HG03558 (cell line): ENCODE measurements at regions not wholly inside any gene's neighbourhood (a gene's known extent, or its start where the extent isn't known, plus 50 kb on each side); places are given as distances from the start of the nearest gene placed in this dataset.
A peak's percentile ranks its signal among the peaks of the same experiment; 100 is the strongest.

ENCODE experiments used
- ATAC-seq: cut with Tn5 transposase; IDR thresholded peaks from one replicate; pipeline ENCODE4 v1.9.1; 2021; ENCODE audit warnings: moderate number of reproducible peaks; ENCODE audit not compliant: unreplicated experiment; ENCODE audit errors: extremely low read depth

DNA sequence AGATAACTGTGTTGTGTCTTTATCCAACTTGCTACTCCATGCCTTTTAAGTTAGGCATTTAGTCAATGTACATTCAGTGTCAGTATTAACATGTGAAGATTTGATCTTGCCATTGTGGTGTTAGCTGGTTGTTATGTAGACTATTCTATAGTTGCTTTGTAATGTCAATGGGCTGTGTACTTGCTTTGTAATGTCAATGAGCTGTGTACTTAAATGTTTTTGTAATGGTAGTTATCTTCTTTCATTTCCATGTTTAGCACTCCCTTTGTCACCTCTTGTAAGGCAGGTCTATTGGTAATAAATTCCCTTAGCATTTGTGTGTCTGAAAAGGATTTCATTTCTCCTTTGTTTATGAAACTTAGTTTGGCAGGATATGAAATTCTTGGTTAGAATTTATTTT, 53.4 kb downstream of the MC4R start:
- no peak for ATAC-seq

DNA sequence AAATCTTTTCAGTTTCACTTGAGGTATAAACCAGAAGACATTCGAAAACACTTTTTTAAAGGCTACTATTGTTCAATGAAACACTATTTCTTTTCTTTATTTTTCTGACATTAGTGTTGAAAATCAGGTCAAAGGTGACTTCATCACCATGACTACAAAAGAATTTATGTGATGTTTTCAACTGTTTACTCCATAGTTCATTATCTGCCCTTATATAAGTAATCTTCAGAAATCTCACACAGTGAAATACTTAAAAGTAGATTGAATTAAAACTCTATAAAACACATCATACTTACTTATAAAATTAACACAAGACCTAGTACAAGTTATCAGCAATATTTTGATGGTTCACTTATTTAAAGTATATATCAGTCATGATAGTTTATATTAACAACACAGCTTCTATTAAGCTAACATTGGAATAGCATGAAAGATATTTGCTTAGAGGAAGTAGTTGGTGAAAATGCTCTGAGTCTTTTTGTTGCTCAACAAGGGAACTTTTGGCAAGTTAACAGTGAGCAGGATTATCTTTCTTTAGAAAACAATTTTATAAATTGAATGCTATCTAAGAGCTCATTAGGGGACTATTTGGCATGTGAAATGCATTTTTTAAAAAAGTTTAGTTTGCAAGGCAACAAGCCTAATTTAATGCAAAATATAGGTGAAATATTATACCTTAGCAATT, 60.8 kb downstream of the MC4R start:
- no peak for ATAC-seq

DNA sequence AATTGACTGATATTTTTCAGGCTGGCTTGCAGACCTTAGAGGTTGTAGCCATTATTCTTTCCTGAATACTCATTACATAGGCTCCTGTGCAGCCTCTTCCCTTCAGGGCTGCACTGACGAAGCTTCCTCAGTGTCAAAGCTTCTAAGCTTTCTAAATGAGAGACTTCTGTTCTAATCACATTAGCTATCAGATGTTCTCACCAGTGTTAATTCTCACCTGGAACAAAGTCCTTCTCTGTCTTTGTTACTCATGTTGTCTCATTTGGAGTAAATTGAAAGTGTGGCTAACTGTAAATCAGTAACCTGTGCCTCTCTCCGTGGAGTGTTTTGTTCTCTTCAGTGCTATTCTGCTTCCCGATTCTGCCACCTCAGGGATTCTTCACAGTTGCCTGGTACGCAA, 76.9 kb downstream of the MC4R start:
- no peak for ATAC-seq

DNA sequence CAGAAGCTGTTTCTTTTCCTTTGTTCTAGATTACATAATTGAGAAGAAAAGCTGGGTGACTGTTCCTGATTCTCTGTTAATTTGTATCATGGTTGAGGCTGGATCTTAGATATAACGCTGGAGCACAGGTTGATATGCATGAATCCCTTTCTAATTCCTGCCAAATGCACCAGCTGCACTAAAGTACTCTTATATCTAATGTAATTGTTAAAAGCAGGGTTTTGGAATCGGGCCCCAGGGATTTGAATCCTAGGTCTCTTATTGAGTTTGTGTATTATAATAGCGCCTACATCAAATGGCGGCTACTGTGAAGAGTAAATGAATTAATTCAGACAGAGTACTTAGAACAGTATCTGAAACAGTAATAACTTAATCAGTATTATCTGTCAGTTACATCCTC, 80.4 kb downstream of the MC4R start:
- ATAC-seq, result no peak

DNA sequence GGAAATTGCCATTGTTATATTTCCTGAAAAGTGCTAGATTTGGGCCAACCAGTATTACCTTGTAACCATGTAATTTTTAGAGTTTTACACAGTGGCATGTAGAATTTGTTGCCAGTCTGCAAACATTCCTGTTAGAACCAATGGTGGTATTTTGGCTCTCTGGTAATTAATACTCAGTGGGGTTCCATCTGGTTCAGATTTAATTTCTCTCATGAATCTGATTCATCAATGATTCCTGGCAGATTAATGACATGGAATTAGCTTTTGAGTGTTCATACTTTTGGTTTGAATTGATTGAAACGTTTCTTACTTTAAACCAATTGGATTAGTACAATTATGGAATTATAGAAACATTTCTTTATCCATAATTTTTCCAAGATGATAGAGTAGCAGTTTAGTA, 93.2 kb downstream of the MC4R start:
- ATAC-seq, result no peak

DNA sequence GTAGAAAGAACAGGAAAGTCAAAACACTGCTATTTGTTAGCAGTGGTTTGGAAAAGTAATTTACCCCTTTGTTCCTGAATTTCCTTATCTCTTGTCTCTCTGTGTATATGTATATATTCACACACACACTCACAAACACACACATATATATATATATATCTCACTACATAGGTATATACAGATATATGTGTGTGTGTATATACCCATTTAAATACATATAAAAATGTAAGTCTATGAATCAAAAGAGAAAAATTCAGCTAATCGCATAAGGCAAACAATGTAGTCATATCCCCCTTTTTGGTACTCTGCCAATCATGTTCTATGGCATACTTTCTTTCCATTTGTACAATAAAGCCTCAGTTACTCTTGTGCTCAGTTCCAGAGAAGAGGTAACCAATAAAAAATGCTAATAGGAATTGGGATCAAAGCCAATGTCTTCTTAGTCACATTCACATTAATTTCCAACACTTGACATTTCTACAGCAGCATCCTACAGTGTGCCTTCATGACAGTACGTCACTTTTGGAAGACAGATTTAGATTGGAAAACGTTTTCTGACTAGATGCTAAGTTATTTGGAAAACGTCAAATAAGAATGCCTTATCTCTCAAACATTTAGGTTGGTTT, 94.6 kb downstream of the MC4R start:
- no peak for ATAC-seq

DNA sequence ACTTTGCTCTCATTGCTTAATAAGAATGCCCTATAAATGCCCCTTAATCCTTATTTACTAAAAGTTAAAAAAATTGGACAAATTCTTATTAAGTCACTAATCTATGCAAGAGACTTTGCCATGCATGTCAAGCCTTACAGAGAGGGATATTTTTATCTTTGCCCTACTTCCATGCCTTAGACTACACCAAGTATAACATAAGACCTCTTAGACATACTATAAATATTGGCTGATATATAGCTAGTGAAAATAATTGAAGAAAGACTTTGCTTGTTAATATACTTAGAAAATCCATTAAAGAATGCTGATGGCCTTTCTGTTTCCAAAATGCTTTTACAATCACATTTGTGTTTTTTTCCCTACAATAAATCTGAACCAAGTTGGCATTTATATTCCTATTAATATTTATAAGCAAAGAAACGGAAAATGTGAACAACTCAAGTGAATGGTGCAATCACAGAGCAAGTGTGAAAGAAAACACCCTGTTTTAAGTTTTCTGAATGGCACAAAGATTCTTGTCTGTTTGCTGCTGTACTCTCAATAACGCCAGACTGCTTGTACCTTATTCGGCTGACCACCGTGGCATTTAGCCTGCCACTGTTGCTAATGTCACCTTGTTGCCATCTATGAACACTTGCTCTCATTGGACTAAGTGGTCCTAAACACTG, 105.0 kb downstream of the MC4R start:
- no peak for ATAC-seq

DNA sequence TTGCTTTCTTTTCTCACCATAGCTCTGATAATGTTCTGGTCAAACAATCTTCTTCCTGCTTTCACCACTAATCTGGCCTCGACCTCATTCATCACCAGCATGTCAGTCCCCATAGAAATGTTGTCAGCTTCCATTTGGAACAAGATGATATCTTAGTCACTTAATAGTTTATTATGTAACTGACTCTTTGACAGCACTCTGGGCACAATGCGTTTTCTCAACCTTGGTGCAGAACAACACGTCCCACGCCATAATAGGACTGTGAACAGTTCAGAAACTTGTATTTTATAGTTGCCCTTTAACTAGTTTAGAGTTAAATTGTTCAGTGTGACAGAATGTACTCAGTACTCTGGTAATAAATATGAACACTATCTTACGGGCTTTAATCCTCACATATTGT, 106.0 kb downstream of the MC4R start:
- no peak for ATAC-seq

DNA sequence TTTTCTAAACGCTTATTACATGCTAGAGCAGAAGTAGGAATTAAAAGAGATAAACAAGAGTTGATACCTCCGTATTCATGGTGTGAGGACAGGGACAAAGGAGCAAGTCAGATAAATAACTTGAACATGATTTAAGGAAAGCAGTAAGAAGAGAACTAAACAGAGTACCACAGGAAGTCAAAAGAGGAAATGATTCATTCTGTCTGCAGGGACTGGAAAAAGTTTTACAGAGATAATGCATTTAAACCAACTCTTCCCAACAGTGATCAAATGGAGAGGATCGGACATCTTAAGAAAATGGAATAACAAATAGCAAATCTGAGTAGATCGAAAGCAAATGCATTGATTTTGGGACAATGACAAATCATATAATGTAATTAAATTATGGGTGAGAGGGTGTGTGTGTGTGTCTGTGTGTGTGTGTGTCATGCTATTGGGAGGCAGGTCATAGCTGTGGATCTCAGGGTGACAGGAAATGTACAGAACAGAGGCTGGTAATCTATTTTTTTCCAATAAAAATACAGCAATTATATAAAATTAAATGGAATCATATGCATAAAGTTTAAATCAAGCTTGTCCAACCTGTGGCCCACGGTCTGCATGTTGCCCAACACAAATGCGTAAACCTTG, 113.4 kb downstream of the MC4R start:
- peak; percentile 61 for ATAC-seq

DNA sequence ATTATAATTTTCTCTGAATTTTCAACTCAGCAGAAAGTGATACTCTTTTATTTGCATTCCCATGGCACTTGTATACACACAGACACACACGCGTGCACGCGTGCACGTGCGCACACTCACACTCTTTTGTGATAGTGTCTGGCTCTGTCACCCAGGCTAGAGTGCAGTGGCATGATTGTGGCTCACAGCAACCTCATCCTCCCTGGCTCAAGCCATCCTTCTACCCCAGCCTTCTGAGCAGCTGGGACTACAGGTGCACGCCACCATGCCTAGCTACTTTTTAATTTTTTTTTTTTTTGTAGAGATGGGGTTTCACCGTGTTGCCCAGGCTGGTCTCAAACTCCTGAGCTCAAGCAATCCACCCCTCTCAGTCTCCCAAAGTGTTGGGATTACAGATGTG, 123.2 kb downstream of the MC4R start:
- ATAC-seq, result no peak

DNA sequence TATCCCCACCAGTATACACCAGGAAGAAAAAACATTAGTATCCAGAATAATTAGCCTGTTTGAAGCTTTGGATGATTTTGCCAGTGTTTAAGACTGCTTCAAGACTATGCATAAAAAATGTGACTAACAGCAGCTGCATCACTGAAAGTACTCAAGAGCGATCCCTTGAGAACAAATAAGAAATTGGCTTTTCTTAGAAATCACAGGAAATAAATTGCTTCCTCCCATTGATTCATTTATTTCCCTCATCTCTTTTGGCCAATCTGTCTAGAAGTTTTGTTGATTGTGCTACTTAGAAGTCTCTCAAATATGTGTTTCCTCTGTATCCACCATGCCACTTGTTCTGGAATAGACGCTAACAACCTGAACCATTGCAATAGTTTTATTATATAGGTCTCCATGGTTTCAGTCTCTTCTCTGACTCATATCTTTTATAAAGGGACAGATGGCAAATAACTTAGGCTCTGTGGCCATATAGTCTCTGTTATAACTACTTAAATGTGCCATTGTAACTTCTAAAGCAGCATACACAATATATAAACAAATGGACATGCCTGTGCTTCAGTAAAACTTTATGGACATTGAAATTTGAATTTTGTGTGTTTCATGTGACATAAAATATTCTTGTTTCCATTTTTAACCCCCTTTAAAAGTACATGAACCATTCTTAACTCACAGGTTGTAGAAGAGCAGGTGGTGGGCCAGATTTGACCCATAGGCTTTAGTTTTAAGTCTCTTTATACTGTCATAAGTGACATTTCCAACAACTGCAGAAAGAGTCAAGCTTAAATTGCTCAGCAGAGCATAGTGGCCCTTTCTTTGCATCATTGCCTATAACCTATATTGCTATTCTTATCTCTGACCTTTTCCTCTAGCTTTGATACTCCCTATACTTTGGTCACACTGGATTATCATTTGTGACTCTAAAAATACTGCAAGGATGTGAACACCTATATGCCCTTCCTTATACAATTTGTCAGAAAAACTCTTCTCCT, 123.9 kb downstream of the MC4R start:
- ATAC-seq, result no peak

DNA sequence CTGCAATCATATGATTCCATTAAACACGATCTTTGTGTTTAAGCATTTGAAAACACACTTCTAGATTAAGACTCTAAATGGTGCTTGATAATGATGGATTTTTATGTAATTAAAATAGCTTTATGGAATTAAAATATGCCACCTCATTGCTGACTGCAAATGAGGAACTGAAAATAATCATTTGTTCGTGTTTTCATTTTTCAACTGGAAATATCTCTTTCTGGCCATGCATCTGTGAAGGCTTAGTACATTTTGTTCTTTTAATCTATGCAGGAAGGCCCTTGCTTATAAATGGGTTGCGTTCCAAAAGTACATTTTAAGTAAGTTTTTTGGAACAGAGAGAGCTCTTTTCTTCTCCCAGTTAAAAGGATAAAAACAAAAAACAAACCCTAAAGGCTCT, 125.5 kb downstream of the MC4R start:
- ATAC-seq, result peak; percentile 76

DNA sequence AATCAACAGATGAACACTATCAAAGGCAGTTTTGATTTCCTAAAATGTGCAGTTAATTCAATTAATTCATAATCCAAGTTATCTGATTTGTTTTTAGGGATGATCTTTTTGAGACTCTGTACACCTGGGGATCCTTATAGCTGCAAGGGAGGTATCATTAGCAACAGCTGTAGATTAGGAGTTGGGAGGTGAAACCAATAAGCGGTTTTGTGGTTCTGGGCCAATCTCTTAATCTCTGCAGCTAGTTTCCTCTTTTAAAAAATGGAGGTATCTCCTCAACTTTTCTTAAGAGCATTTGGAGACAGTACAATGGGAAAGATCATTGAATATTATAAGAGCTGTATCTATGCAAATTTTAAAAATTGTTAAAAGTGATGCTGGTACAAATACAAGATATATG, 126.0 kb downstream of the MC4R start:
- ATAC-seq, result peak; percentile 72

DNA sequence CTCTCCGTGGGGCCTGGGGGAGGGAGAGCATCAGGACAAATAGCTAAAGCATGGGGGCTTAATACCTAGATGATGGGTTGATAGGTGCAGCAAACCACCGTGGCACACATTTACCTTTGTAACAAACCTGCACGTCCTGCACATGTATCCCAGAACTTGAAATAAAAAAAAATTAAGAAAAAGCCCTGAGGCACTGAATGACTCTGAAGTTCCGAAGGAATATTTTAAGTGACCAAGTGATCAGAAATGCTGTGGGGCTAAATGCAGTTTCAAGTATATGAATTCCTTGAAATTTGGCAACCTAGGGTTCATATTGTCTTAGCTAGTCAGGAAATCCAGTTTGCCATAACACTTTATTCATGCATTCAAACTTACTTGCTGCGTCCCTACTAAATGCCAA, 127.5 kb downstream of the MC4R start:
- ATAC-seq, result no peak

DNA sequence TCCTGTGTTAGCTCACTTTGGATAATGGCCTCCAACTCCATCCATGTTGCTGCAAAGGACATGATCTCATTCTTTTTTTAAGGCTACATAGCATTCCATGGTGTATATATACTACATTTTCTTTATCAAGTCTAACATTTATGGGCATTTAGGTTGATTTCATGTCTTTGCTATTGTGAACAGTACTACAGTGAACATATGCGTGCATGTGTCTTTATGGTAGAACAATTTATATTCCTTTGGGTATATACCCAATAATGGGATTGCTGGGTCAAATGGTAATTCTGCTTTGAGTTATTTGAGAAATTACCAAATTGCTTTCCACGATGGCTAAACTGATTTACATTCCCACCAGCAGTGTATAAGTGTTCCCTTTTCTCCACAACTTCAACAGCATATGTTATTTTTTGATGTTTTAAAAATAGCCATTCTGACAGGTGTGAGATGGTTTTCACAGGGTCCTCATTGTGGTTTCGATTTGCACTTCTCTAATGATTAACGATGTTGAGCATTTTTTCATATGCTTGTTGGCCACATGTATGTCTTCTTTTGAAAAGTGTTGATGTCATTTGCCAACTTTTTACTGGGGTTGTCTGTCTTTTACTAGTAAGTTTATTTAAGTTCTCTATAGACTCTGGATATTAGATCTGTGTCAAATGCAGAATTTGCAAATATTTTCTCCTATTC, 133.4 kb downstream of the MC4R start:
- peak; percentile 81 for ATAC-seq

DNA sequence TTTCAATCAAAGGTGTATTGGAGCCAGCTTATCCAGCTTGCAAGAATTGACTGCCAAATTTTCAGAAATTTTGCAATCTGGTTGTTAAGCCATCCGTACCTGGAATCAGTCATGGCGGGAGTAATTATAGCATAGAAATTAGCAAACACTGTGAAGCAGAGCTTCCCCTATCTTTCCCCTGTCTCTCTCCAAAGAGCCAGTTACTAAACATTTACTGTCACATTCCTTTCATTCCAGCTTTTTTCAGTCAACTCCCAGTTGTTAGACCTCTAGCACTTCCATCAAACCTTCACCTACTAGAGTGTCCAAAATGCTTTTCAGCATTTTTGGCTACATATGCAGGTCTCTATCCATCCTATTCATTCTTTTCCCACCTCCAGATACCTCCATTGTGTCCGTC, 137.4 kb downstream of the MC4R start:
- no peak for ATAC-seq

DNA sequence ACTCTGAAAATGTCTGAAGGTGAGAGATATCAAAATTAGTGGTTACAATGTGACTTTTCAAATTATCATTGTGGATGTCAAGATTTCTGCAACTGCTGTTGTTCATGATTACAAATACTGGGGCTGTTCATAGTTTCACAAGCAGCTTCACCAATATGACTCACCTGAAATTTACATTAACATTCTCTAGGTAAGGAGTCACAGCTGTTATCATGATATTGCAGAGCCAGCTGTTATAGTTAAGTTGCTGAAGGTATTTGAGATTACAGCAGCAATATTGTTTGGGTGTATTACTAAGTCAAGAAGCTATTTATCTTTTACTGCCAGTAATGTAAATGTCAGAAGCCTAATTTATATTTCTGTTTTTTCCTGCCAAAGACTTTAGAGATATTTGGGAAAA, 140.0 kb downstream of the MC4R start:
- ATAC-seq, result peak; percentile 48

DNA sequence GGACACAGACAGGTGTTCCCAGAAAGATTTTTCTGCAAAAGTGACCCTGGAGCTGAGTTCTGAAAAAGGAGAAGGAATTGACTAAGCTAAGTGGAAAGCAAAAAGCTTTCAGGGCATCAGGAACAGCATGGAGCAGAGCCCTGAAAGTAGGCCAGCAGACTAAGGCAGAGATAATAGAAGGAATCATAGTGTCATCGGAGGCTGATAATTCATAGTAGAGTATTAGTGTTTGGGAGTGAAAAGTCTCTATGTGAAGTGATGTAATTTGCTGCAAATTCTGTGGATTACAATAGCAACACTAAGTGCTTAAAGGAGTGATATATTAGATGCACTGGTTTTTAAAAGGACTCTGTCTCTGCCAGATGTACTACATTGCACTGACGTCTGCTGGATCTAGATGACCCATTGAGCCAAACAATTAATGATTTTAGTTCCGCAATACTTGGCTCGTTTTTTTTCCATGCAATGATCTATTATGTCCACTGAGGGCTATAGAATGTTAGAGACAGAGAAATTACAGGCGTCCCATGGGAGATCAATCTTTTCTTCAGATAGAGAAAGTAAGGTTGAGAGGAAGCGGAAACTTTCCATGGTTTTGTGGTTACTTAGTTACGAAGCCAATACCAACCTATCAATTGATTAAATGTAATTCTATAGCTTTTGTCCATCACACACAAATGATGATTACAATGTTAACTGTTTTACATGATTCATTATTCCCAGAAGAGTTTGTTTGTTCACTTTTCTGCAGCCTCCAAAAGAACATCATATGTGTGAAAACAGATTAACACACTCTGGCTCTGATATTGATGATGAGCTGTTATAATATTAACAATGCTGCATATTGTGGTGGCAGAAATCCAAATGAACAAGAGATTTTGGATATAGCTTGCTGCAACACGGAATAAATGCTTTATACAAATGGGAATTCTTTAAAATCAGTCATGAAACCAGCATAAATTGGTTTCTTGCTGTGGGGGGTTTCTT, 143.7 kb downstream of the MC4R start:
- ATAC-seq, result no peak
